Vagina (tissue), 2 donors: ENCODE measurements at regions not wholly inside any gene's neighbourhood (a gene's known extent, or its start where the extent isn't known, plus 50 kb on each side); places are given as distances from the start of the nearest gene placed in this dataset.

ENCODE experiments used
- DNase-seq, 2 donors: peaks; one replicate each; pipeline ENCODE4 v3.0.0-alpha.2; 2017; ENCODE audit errors: extremely low spot score in 2 of 2
- H3K27ac ChIP-seq: fragments of 200-600 bp; sonication (generic); one replicate; pipeline ENCODE4 v1.5.1; 2019
- H3K27me3 ChIP-seq: fragments of 200-600 bp; sonication (generic); one replicate; pipeline ENCODE4 v1.5.1; 2019
- H3K36me3 ChIP-seq, 2 donors: fragments of 200-600 bp; sonication (generic); one replicate each; pipeline ENCODE4 v1.5.1; 2017 to 2019
- H3K4me1 ChIP-seq: fragments of 200-600 bp; sonication (generic); one replicate; pipeline ENCODE4 v1.5.1; 2019
- H3K4me3 ChIP-seq, 2 donors: fragments of 200-600 bp; sonication (generic); 1 replicate in 1 of 2; 2 replicates in 1 of 2; pipeline ENCODE4 v1.5.1; 2016 to 2019
- H3K9me3 ChIP-seq: fragments of 200-600 bp; sonication (generic); one replicate; pipeline ENCODE4 v1.5.1; 2019
- POLR2A ChIP-seq, 2 donors: fragments of 450-650 bp; IDR thresholded peaks; one replicate each; pipeline ENCODE4 v1.6.1; 2017; ENCODE audit warnings: antibody characterized with exemption in 2 of 2, mild to moderate bottlenecking in 2 of 2, moderate library complexity in 2 of 2
- POLR2AphosphoS5 ChIP-seq, 2 donors: sonication (generic); formaldehyde crosslinking; IDR thresholded peaks; one replicate each; pipeline ENCODE4 v1.9.0; 2017; ENCODE audit warnings: antibody characterized with exemption in 2 of 2, mild to moderate bottlenecking in 2 of 2, low read depth in 1 of 2; ENCODE audit not compliant: insufficient read depth in 1 of 2
- intact Hi-C: fragments of 100-400 bp; cut with DNase I; formaldehyde crosslinking; loops from one replicate; pipeline ENCODE4 v1.15.1; 2023
- TF ChIP-seq, protein P1 (sequence below), 3 experiments: fragments of 450-650 bp in 2 of 3; fragments of 200-600 bp in 1 of 3; sonication (generic) in 1 of 3; IDR thresholded peaks; one replicate each; pipeline ENCODE4 v1.5.1; 2017 to 2019; ENCODE audit warnings: antibody characterized with exemption in 3 of 3, mild to moderate bottlenecking in 2 of 3, moderate library complexity in 2 of 3

DNA sequence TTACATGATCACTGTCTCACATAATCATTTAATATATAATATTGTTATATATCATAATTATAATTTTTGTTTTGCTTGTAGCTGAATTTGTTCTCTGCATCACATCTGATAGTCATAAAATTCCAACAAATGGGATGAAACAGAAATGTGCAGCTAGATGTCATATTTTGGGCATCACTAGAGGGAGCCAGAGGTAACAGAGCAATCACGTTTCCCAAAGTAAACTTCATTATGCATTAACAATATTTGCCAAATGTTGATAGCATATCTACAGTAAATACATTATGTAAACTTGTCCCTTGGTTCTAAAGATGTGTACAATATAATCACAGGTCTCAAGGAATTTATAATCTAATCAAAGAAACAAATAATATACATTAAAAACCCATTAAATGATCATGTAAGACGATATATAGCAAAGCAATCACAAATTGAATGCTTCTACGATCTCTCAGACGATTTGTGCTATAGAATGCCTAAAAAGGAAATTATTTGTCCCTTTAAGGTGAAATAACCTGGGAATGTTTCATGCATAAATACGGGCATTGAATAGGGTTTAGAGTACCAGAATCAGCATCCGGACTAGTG lies 234.2 kb upstream of the MCTP2 start:
- intact Hi-C loops, result no loop called here
- Histone ChIP-seq H3K36me3 (no peaks in the 10 kb centered on the region), H3K9me3 (no peaks in the 10 kb centered on the region), H3K27ac (no peak overlapping the region), H3K27me3 (no peaks in the 10 kb centered on the region), H3K4me3 (no peak overlapping the region), H3K4me1 (peaks cover 5% of the 10 kb centered on the region)
- TF ChIP-seq POLR2A (IDR thresholded peaks at IDR 0.05), result no peak
- TF ChIP-seq, protein P1, sequence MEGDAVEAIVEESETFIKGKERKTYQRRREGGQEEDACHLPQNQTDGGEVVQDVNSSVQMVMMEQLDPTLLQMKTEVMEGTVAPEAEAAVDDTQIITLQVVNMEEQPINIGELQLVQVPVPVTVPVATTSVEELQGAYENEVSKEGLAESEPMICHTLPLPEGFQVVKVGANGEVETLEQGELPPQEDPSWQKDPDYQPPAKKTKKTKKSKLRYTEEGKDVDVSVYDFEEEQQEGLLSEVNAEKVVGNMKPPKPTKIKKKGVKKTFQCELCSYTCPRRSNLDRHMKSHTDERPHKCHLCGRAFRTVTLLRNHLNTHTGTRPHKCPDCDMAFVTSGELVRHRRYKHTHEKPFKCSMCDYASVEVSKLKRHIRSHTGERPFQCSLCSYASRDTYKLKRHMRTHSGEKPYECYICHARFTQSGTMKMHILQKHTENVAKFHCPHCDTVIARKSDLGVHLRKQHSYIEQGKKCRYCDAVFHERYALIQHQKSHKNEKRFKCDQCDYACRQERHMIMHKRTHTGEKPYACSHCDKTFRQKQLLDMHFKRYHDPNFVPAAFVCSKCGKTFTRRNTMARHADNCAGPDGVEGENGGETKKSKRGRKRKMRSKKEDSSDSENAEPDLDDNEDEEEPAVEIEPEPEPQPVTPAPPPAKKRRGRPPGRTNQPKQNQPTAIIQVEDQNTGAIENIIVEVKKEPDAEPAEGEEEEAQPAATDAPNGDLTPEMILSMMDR (IDR thresholded peaks at IDR 0.05), result peak; percentile 8 to 75 (median 39)
- no peak for TF ChIP-seq POLR2AphosphoS5 (IDR thresholded peaks at IDR 0.05; ENCODE audit: insufficient read depth in 1 of 2, low read depth in 1 of 2)
- DNase-seq, result no peak

DNA sequence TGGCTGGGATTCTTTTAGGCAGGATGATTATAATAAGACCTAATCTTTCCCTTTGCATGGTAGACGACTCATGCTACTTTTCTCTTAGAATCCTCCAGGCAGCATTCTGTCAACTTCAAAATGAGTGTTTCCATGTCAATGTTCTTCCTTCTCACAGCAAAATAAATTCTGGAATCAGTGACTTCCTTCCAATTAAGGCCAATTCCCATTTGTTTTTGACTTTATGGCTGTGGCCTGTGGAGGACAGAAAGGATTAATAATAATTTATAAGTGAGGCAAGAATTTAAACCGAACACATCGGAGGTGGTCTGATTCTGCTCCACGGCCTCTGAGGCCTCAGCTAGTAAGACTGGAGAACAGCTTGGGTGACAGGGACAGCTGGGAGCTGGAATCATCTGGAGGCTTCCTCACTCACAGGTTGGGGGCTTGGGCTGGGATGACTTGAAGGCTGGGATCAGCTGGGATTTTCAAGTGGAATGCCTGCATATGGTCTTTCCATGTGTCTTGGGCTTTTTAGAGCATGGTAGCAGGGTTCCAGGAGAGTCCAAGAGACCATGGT lies 241.8 kb upstream of the MCTP2 start:
- Histone ChIP-seq H3K4me3 (no peak overlapping the region), H3K27ac (no peak overlapping the region), H3K4me1 (no peaks in the 10 kb centered on the region), H3K27me3 (no peaks in the 10 kb centered on the region), H3K36me3 (no peaks in the 10 kb centered on the region), H3K9me3 (no peaks in the 10 kb centered on the region)
- TF ChIP-seq POLR2AphosphoS5 (IDR thresholded peaks at IDR 0.05; ENCODE audit: insufficient read depth in 1 of 2, low read depth in 1 of 2) (no peak), POLR2A (IDR thresholded peaks at IDR 0.05) (no peak)
- TF ChIP-seq, protein P1 (IDR thresholded peaks at IDR 0.05), result no peak
- DNase-seq, result no peak
- intact Hi-C loops, result loop anchor here (10.0 kb wide), 1 partner anchor 955 kb away; no protein-coding TSS in a partner anchor

DNA sequence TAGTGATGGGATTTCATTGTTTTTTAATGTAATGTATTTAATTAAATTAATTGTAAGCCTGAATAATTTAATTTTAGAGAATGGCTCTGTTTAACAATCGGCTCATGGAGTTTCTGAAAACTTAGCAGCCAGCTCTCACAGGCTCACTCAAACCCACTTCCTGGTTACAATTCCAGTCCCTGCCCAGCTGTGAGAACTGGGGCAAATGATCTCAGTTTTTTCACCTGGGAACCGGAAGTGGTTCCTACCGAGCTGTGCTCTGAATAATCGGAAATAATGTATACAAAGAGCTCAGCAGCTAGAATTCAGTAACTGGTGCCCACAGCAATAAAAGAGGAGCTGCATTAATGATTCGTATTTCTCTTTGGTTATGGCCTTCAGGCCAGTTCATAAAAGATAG lies 244.3 kb upstream of the MCTP2 start:
- intact Hi-C loops, result loop anchor here (10.0 kb wide), 1 partner anchor 952 kb away; no protein-coding TSS in a partner anchor
- Histone ChIP-seq H3K9me3 (no peaks in the 10 kb centered on the region), H3K36me3 (no peaks in the 10 kb centered on the region), H3K27ac (no peak overlapping the region), H3K27me3 (no peaks in the 10 kb centered on the region), H3K4me1 (peaks cover 5% of the 10 kb centered on the region), H3K4me3 (no peak overlapping the region)
- DNase-seq, result no peak
- TF ChIP-seq, protein P1 (IDR thresholded peaks at IDR 0.05), result no peak
- no peak for TF ChIP-seq POLR2A (IDR thresholded peaks at IDR 0.05)
- TF ChIP-seq POLR2AphosphoS5 (IDR thresholded peaks at IDR 0.05; ENCODE audit: insufficient read depth in 1 of 2, low read depth in 1 of 2), result no peak

DNA sequence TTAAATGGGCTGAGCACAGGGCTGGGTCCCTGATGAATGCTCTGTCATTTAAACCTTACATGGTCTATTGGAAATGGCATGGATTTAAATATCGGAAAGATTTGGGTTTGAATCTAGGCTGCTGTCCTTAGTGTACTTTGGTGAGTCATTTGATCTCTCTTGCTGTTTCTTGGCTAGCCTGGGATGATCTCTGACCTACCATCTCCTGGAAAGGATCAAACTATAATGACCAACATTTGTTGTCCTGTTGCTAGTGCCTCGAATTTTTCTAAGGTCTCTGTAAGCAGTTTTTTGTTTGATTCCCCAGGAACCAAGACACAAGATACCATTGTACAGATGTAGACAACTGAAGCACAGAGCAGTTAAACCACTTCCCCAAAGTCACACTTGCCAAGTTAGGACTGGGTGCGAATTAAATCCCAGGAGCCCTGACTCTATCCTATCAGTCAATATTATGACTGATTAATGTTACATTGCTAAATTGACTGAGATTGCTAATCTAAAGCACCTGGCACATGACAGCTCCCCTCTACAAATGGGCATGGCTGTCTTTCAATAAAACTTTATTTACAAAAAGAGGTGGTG lies 244.9 kb upstream of the MCTP2 start:
- Histone ChIP-seq H3K4me1 (peaks cover 11% of the 10 kb centered on the region), H3K36me3 (no peaks in the 10 kb centered on the region), H3K4me3 (no peak overlapping the region), H3K27ac (no peak overlapping the region), H3K9me3 (no peaks in the 10 kb centered on the region), H3K27me3 (no peaks in the 10 kb centered on the region)
- no peak for DNase-seq
- TF ChIP-seq POLR2AphosphoS5 (IDR thresholded peaks at IDR 0.05; ENCODE audit: insufficient read depth in 1 of 2, low read depth in 1 of 2), result no peak
- TF ChIP-seq POLR2A (IDR thresholded peaks at IDR 0.05), result no peak
- TF ChIP-seq, protein P1 (IDR thresholded peaks at IDR 0.05), result no peak
- intact Hi-C loops, result loop anchor here (10.0 kb wide), 1 partner anchor 952 kb away; no protein-coding TSS in a partner anchor

DNA sequence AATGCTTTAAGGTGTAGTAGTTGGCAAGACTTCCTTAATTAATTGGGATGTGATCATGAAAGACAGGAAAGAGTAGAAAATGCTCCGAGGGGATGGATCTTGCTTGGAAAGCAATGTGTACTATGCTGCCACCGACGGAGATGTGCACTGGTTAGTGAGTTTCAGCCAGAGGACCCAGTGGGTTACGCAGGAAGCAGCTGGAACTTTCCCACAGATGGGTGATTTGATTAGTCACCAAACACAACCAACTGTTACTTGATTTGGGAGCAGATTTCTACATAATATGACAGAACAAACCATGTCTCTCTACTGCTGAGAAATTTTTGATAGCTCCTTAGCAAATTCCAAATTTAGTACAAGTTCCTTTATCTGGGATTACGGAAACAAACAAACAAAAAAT lies 245.4 kb upstream of the MCTP2 start:
- no peaks in the 10 kb centered on the region for H3K36me3 ChIP-seq
- intact Hi-C loops, result loop anchor here (10.0 kb wide), 1 partner anchor 951 kb away; no protein-coding TSS in a partner anchor
- DNase-seq, result no peak
- TF ChIP-seq POLR2AphosphoS5 (IDR thresholded peaks at IDR 0.05; ENCODE audit: insufficient read depth in 1 of 2, low read depth in 1 of 2) (no peak), POLR2A (IDR thresholded peaks at IDR 0.05) (no peak)
- TF ChIP-seq, protein P1 (IDR thresholded peaks at IDR 0.05), result no peak
- peaks cover 13% of the 10 kb centered on the region for H3K4me1 ChIP-seq
- H3K27ac ChIP-seq, result no peak overlapping the region
- H3K4me3 ChIP-seq, result no peak overlapping the region
- no peaks in the 10 kb centered on the region for H3K27me3 ChIP-seq
- no peaks in the 10 kb centered on the region for H3K9me3 ChIP-seq
